GM12801 (cell line): ENCODE measurements at regions not wholly inside any gene's neighbourhood (a gene's known extent, or its start where the extent isn't known, plus 50 kb on each side); places are given as distances from the start of the nearest gene placed in this dataset.

Source experiments
- CTCF ChIP-seq: IDR thresholded peaks from one replicate; pipeline ENCODE4 v1.5.1; 2011; ENCODE audit warnings: control low read depth; ENCODE audit not compliant: insufficient read length; ENCODE audit errors: extremely low read depth

GRCh38 chr10:113420057-113420732 lies 132.7 kb upstream of the HABP2 start:
- no peak for TF ChIP-seq CTCF

GRCh38 chr10:113420733-113421675 lies 131.8 kb upstream of the HABP2 start:
- TF ChIP-seq CTCF: no peak

- TF ChIP-seq CTCF: no peak
Observed at GRCh38 chr10:113422371-113422770, 130.5 kb upstream of the HABP2 start.

GRCh38 chr10:113423981-113424721 lies 128.7 kb upstream of the HABP2 start:
- TF ChIP-seq CTCF: no peak

- no peak for TF ChIP-seq CTCF
Observed at GRCh38 chr10:113425008-113425407, 127.8 kb upstream of the HABP2 start.

GRCh38 chr10:113425541-113425951 lies 127.3 kb upstream of the HABP2 start:
- no peak for TF ChIP-seq CTCF
